ENCODE measurements at regions not wholly inside any gene's neighbourhood (a gene's known extent, or its start where the extent isn't known, plus 50 kb on each side); places are given as distances from the start of the nearest gene placed in this dataset.

- H3K27ac ChIP-seq (ENCODE audit: low read length) = no peak overlapping the region
- H3K27me3 ChIP-seq (ENCODE audit: low read depth, low read length) = no peaks in the 10 kb centered on the region
- no peak overlapping the region for H3K9ac ChIP-seq (ENCODE audit: low read length)
- no peaks in the 10 kb centered on the region for H3K79me2 ChIP-seq (ENCODE audit: low read length)
- H2AFZ ChIP-seq (ENCODE audit: low read depth, low read length) = no peak overlapping the region
- H3K36me3 ChIP-seq (replicated peaks; ENCODE audit: low read depth, low read length) = no peaks in the 10 kb centered on the region
- no peaks in the 10 kb centered on the region for H4K20me1 ChIP-seq (ENCODE audit: insufficient read depth, low read length)
- H3K9me3 ChIP-seq (ENCODE audit: insufficient read depth, low read length) = no peaks in the 10 kb centered on the region
- TF ChIP-seq CTCF (IDR thresholded peaks at IDR 0.05; ENCODE audit: low read depth, low read length) (no peak), EZH2phosphoT487 (IDR thresholded peaks at IDR 0.05; ENCODE audit: low read depth) (no peak)
- no peak overlapping the region for H3K4me3 ChIP-seq (ENCODE audit: low read length)
- no peaks in the 10 kb centered on the region for H3K4me1 ChIP-seq (ENCODE audit: low read length)
- H3K4me2 ChIP-seq (ENCODE audit: low read length) = no peak overlapping the region
These were observed 273.9 kb upstream of the CHORDC1 start for GRCh38 chr11:90496722-90497121.

DNA sequence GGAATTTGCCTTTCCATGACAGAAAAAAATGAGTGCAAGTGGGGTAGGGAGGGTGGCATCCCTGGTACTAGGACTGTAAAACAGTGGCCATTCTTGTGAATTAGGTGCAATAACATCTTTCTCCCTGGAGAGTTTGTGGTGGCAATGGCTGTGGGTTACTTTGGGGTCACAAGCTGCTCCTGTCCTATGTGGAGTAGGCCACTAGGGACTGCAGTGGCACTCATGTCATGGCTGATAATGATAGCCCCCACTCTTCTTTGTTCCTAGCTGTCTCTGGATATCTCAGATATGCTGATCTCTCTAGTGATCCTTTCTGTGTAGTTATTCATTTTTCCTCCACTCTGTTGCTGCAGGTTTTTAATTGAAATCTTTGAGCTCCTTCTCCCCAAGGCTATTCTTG, 270.5 kb upstream of the CHORDC1 start:
- Histone ChIP-seq H3K79me2 (ENCODE audit: low read length) (no peaks in the 10 kb centered on the region), H3K27me3 (ENCODE audit: low read depth, low read length) (no peaks in the 10 kb centered on the region), H3K27ac (ENCODE audit: low read length) (no peak overlapping the region), H2AFZ (ENCODE audit: low read depth, low read length) (no peak overlapping the region), H3K4me2 (ENCODE audit: low read length) (no peak overlapping the region), H3K9me3 (ENCODE audit: insufficient read depth, low read length) (no peaks in the 10 kb centered on the region), H3K4me3 (ENCODE audit: low read length) (no peak overlapping the region), H4K20me1 (ENCODE audit: insufficient read depth, low read length) (no peaks in the 10 kb centered on the region), H3K36me3 (replicated peaks; ENCODE audit: low read depth, low read length) (no peaks in the 10 kb centered on the region), H3K9ac (ENCODE audit: low read length) (no peak overlapping the region), H3K4me1 (ENCODE audit: low read length) (no peaks in the 10 kb centered on the region)
- TF ChIP-seq CTCF (IDR thresholded peaks at IDR 0.05; ENCODE audit: low read depth, low read length) (no peak), EZH2phosphoT487 (IDR thresholded peaks at IDR 0.05; ENCODE audit: low read depth) (no peak)

DNA sequence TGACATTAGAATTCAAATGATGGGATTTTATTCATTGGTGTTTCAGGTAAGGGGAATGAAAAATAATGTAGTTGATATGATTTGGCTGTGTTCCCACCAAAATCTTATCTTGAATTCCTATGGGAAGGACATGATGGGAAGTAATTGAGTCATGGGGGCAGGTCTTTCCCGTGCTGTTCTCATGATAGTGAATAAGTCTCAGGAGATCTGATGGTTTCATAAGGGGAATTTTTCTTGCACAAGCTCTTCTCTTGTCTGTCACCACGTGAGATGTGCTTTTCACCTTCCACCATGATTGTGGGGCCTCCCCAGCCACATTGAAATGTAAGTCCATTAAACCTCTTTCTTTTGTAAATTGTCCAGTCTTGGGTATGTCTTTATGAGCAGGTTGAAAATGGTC, 268.6 kb upstream of the CHORDC1 start:
- H3K9me3 ChIP-seq (ENCODE audit: insufficient read depth, low read length) = no peaks in the 10 kb centered on the region
- no peak overlapping the region for H3K4me3 ChIP-seq (ENCODE audit: low read length)
- H4K20me1 ChIP-seq (ENCODE audit: insufficient read depth, low read length) = no peaks in the 10 kb centered on the region
- no peaks in the 10 kb centered on the region for H3K27me3 ChIP-seq (ENCODE audit: low read depth, low read length)
- TF ChIP-seq EZH2phosphoT487 (IDR thresholded peaks at IDR 0.05; ENCODE audit: low read depth) (no peak), CTCF (IDR thresholded peaks at IDR 0.05; ENCODE audit: low read depth, low read length) (no peak)
- no peaks in the 10 kb centered on the region for H3K4me1 ChIP-seq (ENCODE audit: low read length)
- H2AFZ ChIP-seq (ENCODE audit: low read depth, low read length) = no peak overlapping the region
- H3K9ac ChIP-seq (ENCODE audit: low read length) = no peak overlapping the region
- H3K36me3 ChIP-seq (replicated peaks; ENCODE audit: low read depth, low read length) = no peaks in the 10 kb centered on the region
- no peak overlapping the region for H3K4me2 ChIP-seq (ENCODE audit: low read length)
- no peaks in the 10 kb centered on the region for H3K79me2 ChIP-seq (ENCODE audit: low read length)
- no peak overlapping the region for H3K27ac ChIP-seq (ENCODE audit: low read length)

- no peak overlapping the region for H3K4me3 ChIP-seq (ENCODE audit: low read length)
- no peak for TF ChIP-seq EZH2phosphoT487 (IDR thresholded peaks at IDR 0.05; ENCODE audit: low read depth)
- peak; percentile 92 for TF ChIP-seq CTCF (IDR thresholded peaks at IDR 0.05; ENCODE audit: low read depth, low read length)
- H3K36me3 ChIP-seq (replicated peaks; ENCODE audit: low read depth, low read length) = no peaks in the 10 kb centered on the region
- no peaks in the 10 kb centered on the region for H3K27me3 ChIP-seq (ENCODE audit: low read depth, low read length)
- peaks cover 3% of the 10 kb centered on the region; the same call in 1 of the 2 replicates for H3K4me1 ChIP-seq (ENCODE audit: low read length)
- no peaks in the 10 kb centered on the region for H3K79me2 ChIP-seq (ENCODE audit: low read length)
- no peaks in the 10 kb centered on the region for H4K20me1 ChIP-seq (ENCODE audit: insufficient read depth, low read length)
- H3K9me3 ChIP-seq (ENCODE audit: insufficient read depth, low read length) = no peaks in the 10 kb centered on the region
- no peak overlapping the region for H3K27ac ChIP-seq (ENCODE audit: low read length)
- no peak overlapping the region for H3K4me2 ChIP-seq (ENCODE audit: low read length)
- no peak overlapping the region for H2AFZ ChIP-seq (ENCODE audit: low read depth, low read length)
- H3K9ac ChIP-seq (ENCODE audit: low read length) = no peak overlapping the region
These were observed 253.7 kb upstream of the CHORDC1 start for GRCh38 chr11:90476442-90477007.
